Uterus (tissue), 2 donors: ENCODE measurements at regions not wholly inside any gene's neighbourhood (a gene's known extent, or its start where the extent isn't known, plus 50 kb on each side); places are given as distances from the start of the nearest gene placed in this dataset.

Experiments
- CTCF ChIP-seq, 4 experiments: fragments of 200-600 bp in 2 of 4; fragments of 450-650 bp in 2 of 4; sonication (generic) in 2 of 4; IDR thresholded peaks; one replicate each; pipeline ENCODE4 v1.5.1; 2016 to 2019; ENCODE audit warnings: antibody characterized with exemption in 4 of 4, mild to moderate bottlenecking in 2 of 4, moderate library complexity in 1 of 4
- POLR2A ChIP-seq, 2 donors: fragments of 450-650 bp; IDR thresholded peaks; one replicate each; pipeline ENCODE4 v1.6.1; 2016; ENCODE audit warnings: antibody characterized with exemption in 2 of 2, mild to moderate bottlenecking in 1 of 2, moderate library complexity in 1 of 2

GRCh38 chr1:228882771-228883450 is 147.6 kb downstream of the RHOU start:
- TF ChIP-seq CTCF (IDR thresholded peaks at IDR 0.05) (no peak), POLR2A (IDR thresholded peaks at IDR 0.05) (no peak)
